ENCODE measurements at regions not wholly inside any gene's neighbourhood (a gene's known extent, or its start where the extent isn't known, plus 50 kb on each side); places are given as distances from the start of the nearest gene placed in this dataset.

- no peaks in the 10 kb centered on the region for H3K79me2 ChIP-seq
- no peak overlapping the region for H2AFZ ChIP-seq
- TF ChIP-seq CTCF (IDR thresholded peaks at IDR 0.05) = no peak
- no peaks in the 10 kb centered on the region for H3K4me1 ChIP-seq
- no peaks in the 10 kb centered on the region for H3K9me3 ChIP-seq (ENCODE audit: control insufficient read depth, low read length)
- H3K9ac ChIP-seq = no peak overlapping the region
- H3K4me3 ChIP-seq (ENCODE audit: low read depth, low read length) = no peak overlapping the region
- no peak overlapping the region for H3K27ac ChIP-seq
- H3K36me3 ChIP-seq (ENCODE audit: control insufficient read depth, insufficient read depth, low read length) = no peaks in the 10 kb centered on the region
- H3K4me2 ChIP-seq (ENCODE audit: low read length) = no peak overlapping the region
- H3K27me3 ChIP-seq (ENCODE audit: control insufficient read depth, insufficient read depth, low read length) = no peaks in the 10 kb centered on the region
These were observed 154.7 kb upstream of the TMEM106B start for GRCh38 chr7:12056381-12056780.

- Histone ChIP-seq H3K4me1 (no peaks in the 10 kb centered on the region), H3K9me3 (ENCODE audit: control insufficient read depth, low read length) (no peaks in the 10 kb centered on the region), H3K36me3 (ENCODE audit: control insufficient read depth, insufficient read depth, low read length) (no peaks in the 10 kb centered on the region), H3K27me3 (ENCODE audit: control insufficient read depth, insufficient read depth, low read length) (no peaks in the 10 kb centered on the region), H3K27ac (no peak overlapping the region), H3K4me2 (ENCODE audit: low read length) (no peak overlapping the region), H3K4me3 (ENCODE audit: low read depth, low read length) (no peak overlapping the region), H3K9ac (no peak overlapping the region), H3K79me2 (no peaks in the 10 kb centered on the region), H2AFZ (no peak overlapping the region)
- TF ChIP-seq CTCF (IDR thresholded peaks at IDR 0.05) = no peak
These were observed 154.1 kb upstream of the TMEM106B start for GRCh38 chr7:12056977-12057376.

GRCh38 chr7:12062062-12062461, 149.0 kb upstream of the TMEM106B start:
- no peak overlapping the region for H3K9ac ChIP-seq
- TF ChIP-seq CTCF (IDR thresholded peaks at IDR 0.05) = no peak
- H3K36me3 ChIP-seq (ENCODE audit: control insufficient read depth, insufficient read depth, low read length) = no peaks in the 10 kb centered on the region
- no peak overlapping the region for H3K27ac ChIP-seq
- H3K79me2 ChIP-seq = no peaks in the 10 kb centered on the region
- H3K4me3 ChIP-seq (ENCODE audit: low read depth, low read length) = no peak overlapping the region
- H3K27me3 ChIP-seq (ENCODE audit: control insufficient read depth, insufficient read depth, low read length) = no peaks in the 10 kb centered on the region
- no peaks in the 10 kb centered on the region for H3K9me3 ChIP-seq (ENCODE audit: control insufficient read depth, low read length)
- no peak overlapping the region for H3K4me2 ChIP-seq (ENCODE audit: low read length)
- no peak overlapping the region for H2AFZ ChIP-seq
- no peaks in the 10 kb centered on the region for H3K4me1 ChIP-seq

- H3K9ac ChIP-seq = no peak overlapping the region
- no peaks in the 10 kb centered on the region for H3K27me3 ChIP-seq (ENCODE audit: control insufficient read depth, insufficient read depth, low read length)
- H3K4me3 ChIP-seq (ENCODE audit: low read depth, low read length) = no peak overlapping the region
- H3K36me3 ChIP-seq (ENCODE audit: control insufficient read depth, insufficient read depth, low read length) = no peaks in the 10 kb centered on the region
- no peak for TF ChIP-seq CTCF (IDR thresholded peaks at IDR 0.05)
- no peaks in the 10 kb centered on the region for H3K79me2 ChIP-seq
- no peaks in the 10 kb centered on the region for H3K4me1 ChIP-seq
- no peak overlapping the region for H3K4me2 ChIP-seq (ENCODE audit: low read length)
- H3K9me3 ChIP-seq (ENCODE audit: control insufficient read depth, low read length) = no peaks in the 10 kb centered on the region
- H2AFZ ChIP-seq = no peak overlapping the region
- no peak overlapping the region for H3K27ac ChIP-seq
These were observed 146.4 kb upstream of the TMEM106B start for GRCh38 chr7:12064586-12065127.

GRCh38 chr7:12066004-12066403, 145.1 kb upstream of the TMEM106B start:
- H3K79me2 ChIP-seq = no peaks in the 10 kb centered on the region
- no peak overlapping the region for H3K9ac ChIP-seq
- no peak for TF ChIP-seq CTCF (IDR thresholded peaks at IDR 0.05)
- no peak overlapping the region for H3K4me2 ChIP-seq (ENCODE audit: low read length)
- no peak overlapping the region for H3K4me3 ChIP-seq (ENCODE audit: low read depth, low read length)
- H3K4me1 ChIP-seq = no peaks in the 10 kb centered on the region
- no peaks in the 10 kb centered on the region for H3K9me3 ChIP-seq (ENCODE audit: control insufficient read depth, low read length)
- no peak overlapping the region for H2AFZ ChIP-seq
- H3K27me3 ChIP-seq (ENCODE audit: control insufficient read depth, insufficient read depth, low read length) = no peaks in the 10 kb centered on the region
- no peaks in the 10 kb centered on the region for H3K36me3 ChIP-seq (ENCODE audit: control insufficient read depth, insufficient read depth, low read length)
- H3K27ac ChIP-seq = no peak overlapping the region

Measured in parathyroid adenoma (tissue), 2 donors.